ENCODE measurements at regions not wholly inside any gene's neighbourhood (a gene's known extent, or its start where the extent isn't known, plus 50 kb on each side); places are given as distances from the start of the nearest gene placed in this dataset.

DNA sequence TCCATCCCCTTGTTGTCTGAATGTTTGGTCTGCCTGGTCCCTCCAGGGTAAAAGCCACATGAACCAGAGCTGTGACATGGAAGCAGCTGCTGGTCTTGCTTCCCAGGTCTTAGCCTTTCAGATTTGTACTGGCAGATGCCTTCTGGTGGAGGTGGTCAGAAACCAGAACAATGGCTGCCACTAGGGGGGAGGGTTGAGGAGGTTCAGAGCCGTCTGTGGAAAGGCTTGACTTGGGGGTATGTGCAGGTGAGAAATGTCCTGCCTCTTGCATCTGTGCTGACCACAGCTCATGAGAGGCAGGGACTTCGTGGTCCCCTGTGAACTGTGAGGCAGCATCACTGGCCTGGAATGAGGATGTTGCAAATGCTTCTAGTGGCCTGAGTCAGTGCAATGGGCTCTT lies 144.2 kb upstream of the WDR1 start:
- DNase-seq (no peak), ATAC-seq (ENCODE audit: low read depth) (no peak)
- ChIA-PET POLR2A (ENCODE audit: unreplicated experiment) (no interaction called here), CTCF (no interaction called here)
- no peak overlapping the region for H3K56ac ChIP-seq (ENCODE audit: extremely low read depth, insufficient read depth, low read length)
- no peaks in the 10 kb centered on the region for H3K36me3 ChIP-seq (ENCODE audit: control insufficient read depth, insufficient read depth, low read length)
- no peak overlapping the region for H2AK5ac ChIP-seq (ENCODE audit: low read depth, low read length)
- H3K9me3 ChIP-seq (ENCODE audit: control insufficient read depth, insufficient read depth, low read length): no peaks in the 10 kb centered on the region
- H2BK15ac ChIP-seq (ENCODE audit: low read depth, low read length): no peak overlapping the region
- no peaks in the 10 kb centered on the region for H3K79me1 ChIP-seq (ENCODE audit: low read depth in 1 of 2, low read length in 2 of 2)
- no peak overlapping the region for H3K9ac ChIP-seq (ENCODE audit: low read depth, low read length)
- no peak overlapping the region for H3K27ac ChIP-seq (ENCODE audit: insufficient read depth, low read length)
- H3K4me3 ChIP-seq (ENCODE audit: insufficient read depth, low read depth, low read length): no peak overlapping the region
- no peak overlapping the region for H2AFZ ChIP-seq (replicated peaks; ENCODE audit: low read length, poor library complexity)
- H3K4me2 ChIP-seq (ENCODE audit: low read depth, low read length): no peak overlapping the region
- H4K91ac ChIP-seq (ENCODE audit: insufficient read depth, low read depth, low read length): no peak overlapping the region
- H4K8ac ChIP-seq (ENCODE audit: low read depth in 2 of 2, low read length in 2 of 2): no peak overlapping the region
- H4K20me1 ChIP-seq (ENCODE audit: insufficient read depth, low read length): no peaks in the 10 kb centered on the region
- no peak overlapping the region for H4K5ac ChIP-seq (ENCODE audit: low read depth, low read length)
- 0% methylated on average over 1 of the region's 2 CpGs; no CpG with 5 or more reads in 1 of the 2 experiments for WGBS, 2 experiments (ENCODE audit: extremely low coverage in 2 of 2, insufficient read length in 1 of 2)
- dilution Hi-C loops (cut with HindIII; ENCODE audit: low sequenced_read_pairs, unreplicated experiment) (no loop called here), intact Hi-C loops (cut with micrococcal nuclease) (no loop called here), in situ Hi-C loops (cut with MboI; ENCODE audit: low sequenced_read_pairs) (no loop called here)
- no peaks in the 10 kb centered on the region for H3K27me3 ChIP-seq (ENCODE audit: control insufficient read depth, insufficient read depth, low read length)
- H3K14ac ChIP-seq (replicated peaks; ENCODE audit: low read depth, low read length): no peak overlapping the region
- no peak overlapping the region for H3K4ac ChIP-seq (ENCODE audit: low read depth, low read length)
- H2BK120ac ChIP-seq (ENCODE audit: low read depth, low read length): no peak overlapping the region
- H3K18ac ChIP-seq (ENCODE audit: low read depth, low read length): no peak overlapping the region
- no peaks in the 10 kb centered on the region for H3K9me1 ChIP-seq (ENCODE audit: insufficient read depth, low read length)
- no peak overlapping the region for H2AK9ac ChIP-seq (replicated peaks; ENCODE audit: low read depth, low read length, poor library complexity)
- TF ChIP-seq CEBPB (IDR thresholded peaks at IDR 0.05; ENCODE audit: low read depth, low read length) (no peak), MAFK (IDR thresholded peaks at IDR 0.05; ENCODE audit: low read depth, low read length) (no peak), POLR2A (IDR thresholded peaks at IDR 0.05; ENCODE audit: low read depth, low read length) (no peak), MAZ (IDR thresholded peaks at IDR 0.05; ENCODE audit: borderline replicate concordance, low read depth, low read length) (no peak), RFX5 (IDR thresholded peaks at IDR 0.05; ENCODE audit: low read depth, low read length) (no peak), RCOR1 (IDR thresholded peaks at IDR 0.05; ENCODE audit: insufficient replicate concordance, low read length) (no peak), MXI1 (IDR thresholded peaks at IDR 0.05; ENCODE audit: borderline replicate concordance, low read depth, low read length) (no peak), CTCF (conservative IDR thresholded peaks at IDR 0.05; ENCODE audit: low read depth, low read length) (no peak), BHLHE40 (IDR thresholded peaks at IDR 0.05; ENCODE audit: low read depth, low read length) (no peak), NFE2L2 (IDR thresholded peaks at IDR 0.05; ENCODE audit: low read depth, low read length) (no peak), SMC3 (IDR thresholded peaks at IDR 0.05; ENCODE audit: low read depth, low read length) (no peak), ELK1 (IDR thresholded peaks at IDR 0.05; ENCODE audit: borderline replicate concordance, low read depth, low read length) (no peak)
- TF ChIP-seq, protein P1, sequence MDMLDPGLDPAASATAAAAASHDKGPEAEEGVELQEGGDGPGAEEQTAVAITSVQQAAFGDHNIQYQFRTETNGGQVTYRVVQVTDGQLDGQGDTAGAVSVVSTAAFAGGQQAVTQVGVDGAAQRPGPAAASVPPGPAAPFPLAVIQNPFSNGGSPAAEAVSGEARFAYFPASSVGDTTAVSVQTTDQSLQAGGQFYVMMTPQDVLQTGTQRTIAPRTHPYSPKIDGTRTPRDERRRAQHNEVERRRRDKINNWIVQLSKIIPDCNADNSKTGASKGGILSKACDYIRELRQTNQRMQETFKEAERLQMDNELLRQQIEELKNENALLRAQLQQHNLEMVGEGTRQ (IDR thresholded peaks at IDR 0.05; ENCODE audit: low read depth, low read length): no peak
- BruUV-seq (replicated peaks): no TSS peak
- H3K4me1 ChIP-seq (ENCODE audit: control insufficient read depth, insufficient read depth, low read length): no peaks in the 10 kb centered on the region
- H2BK5ac ChIP-seq (ENCODE audit: low read depth, low read length, poor library complexity, severe bottlenecking): no peak overlapping the region
- no peak overlapping the region for H2BK20ac ChIP-seq (ENCODE audit: low read depth, low read length)
- no peak overlapping the region for H3K23ac ChIP-seq (ENCODE audit: low read depth, low read length)
